CD4-positive, alpha-beta T cell treated with Interleukin-21 for 1 hour (primary cell): ENCODE measurements at regions not wholly inside any gene's neighbourhood (a gene's known extent, or its start where the extent isn't known, plus 50 kb on each side); places are given as distances from the start of the nearest gene placed in this dataset.
"Not testable (repeated sequence)": the region's sequence is repeated elsewhere in the genome, so short reads cannot be mapped to it uniquely, and the experiment has no call there.

ENCODE experiments used
- DNase-seq: peaks from one replicate; pipeline ENCODE4 v3.0.0-alpha.2; 2020

GRCh38 chr12:124648710-124649384 lies 81.4 kb upstream of the NCOR2 start:
- DNase-seq = no peak

GRCh38 chr12:124647316-124647715 lies 79.9 kb upstream of the NCOR2 start:
- no peak for DNase-seq

- peak; percentile 12 for DNase-seq
These were observed 79.2 kb upstream of the NCOR2 start for GRCh38 chr12:124646385-124647230.

GRCh38 chr12:124645530-124646244 lies 78.3 kb upstream of the NCOR2 start:
- no peak for DNase-seq

- DNase-seq = not testable (repeated sequence)
These were observed 76.4 kb upstream of the NCOR2 start for GRCh38 chr12:124643768-124644167.

GRCh38 chr12:124642105-124642504 lies 74.7 kb upstream of the NCOR2 start:
- DNase-seq = no peak

GRCh38 chr12:124641591-124641990 lies 74.2 kb upstream of the NCOR2 start:
- no peak for DNase-seq

GRCh38 chr12:124640056-124640455 lies 72.6 kb upstream of the NCOR2 start:
- no peak for DNase-seq

GRCh38 chr12:124639122-124639806 lies 71.9 kb upstream of the NCOR2 start:
- no peak for DNase-seq

GRCh38 chr12:124637581-124637981 lies 70.2 kb upstream of the NCOR2 start:
- DNase-seq = no peak

GRCh38 chr12:124637163-124637562 lies 69.8 kb upstream of the NCOR2 start:
- DNase-seq = no peak

GRCh38 chr12:124636138-124636978 lies 68.9 kb upstream of the NCOR2 start:
- peak; percentile 63 for DNase-seq

- DNase-seq = no peak
These were observed 67.9 kb upstream of the NCOR2 start for GRCh38 chr12:124635316-124635715.

GRCh38 chr12:124633365-124634362 lies 66.3 kb upstream of the NCOR2 start:
- DNase-seq = no peak

GRCh38 chr12:124632519-124632984 lies 65.1 kb upstream of the NCOR2 start:
- DNase-seq = no peak

- no peak for DNase-seq
These were observed 64.4 kb upstream of the NCOR2 start for GRCh38 chr12:124631681-124632256.

GRCh38 chr12:124630791-124631313 lies 63.4 kb upstream of the NCOR2 start:
- no peak for DNase-seq

GRCh38 chr12:124629789-124630480 lies 62.5 kb upstream of the NCOR2 start:
- DNase-seq = no peak

- DNase-seq = no peak
These were observed 61.7 kb upstream of the NCOR2 start for GRCh38 chr12:124629117-124629516.
